ENCODE measurements at regions not wholly inside any gene's neighbourhood (a gene's known extent, or its start where the extent isn't known, plus 50 kb on each side); places are given as distances from the start of the nearest gene placed in this dataset.
A peak's percentile ranks its signal among the peaks of the same experiment; 100 is the strongest.

DNA sequence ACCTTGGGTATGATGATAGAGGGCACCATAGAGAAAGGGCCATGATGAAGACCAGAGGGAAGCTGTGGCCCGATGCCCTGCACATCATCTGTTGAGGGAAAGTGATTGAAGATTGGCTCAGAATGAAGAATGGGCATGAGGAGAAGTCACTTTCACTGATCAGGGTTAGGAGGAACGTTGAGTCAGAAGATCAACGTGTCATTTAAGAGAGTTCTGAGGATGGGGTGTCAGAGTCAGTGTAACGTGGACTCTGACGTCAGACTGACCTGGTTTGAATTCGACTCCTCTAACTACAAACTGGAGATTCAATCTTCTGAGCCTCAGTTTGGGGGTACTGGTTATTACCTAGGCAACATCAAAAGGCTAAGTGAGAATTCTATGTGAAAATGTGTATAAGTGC lies 352.6 kb downstream of the DDX10 start:
- DNase-seq (ENCODE audit: low read depth, low spot score), result no peak
- in situ Hi-C loops (cut with HindIII; ENCODE audit: low sequenced_read_pairs), result no loop called here
- TF ChIP-seq, protein P1, sequence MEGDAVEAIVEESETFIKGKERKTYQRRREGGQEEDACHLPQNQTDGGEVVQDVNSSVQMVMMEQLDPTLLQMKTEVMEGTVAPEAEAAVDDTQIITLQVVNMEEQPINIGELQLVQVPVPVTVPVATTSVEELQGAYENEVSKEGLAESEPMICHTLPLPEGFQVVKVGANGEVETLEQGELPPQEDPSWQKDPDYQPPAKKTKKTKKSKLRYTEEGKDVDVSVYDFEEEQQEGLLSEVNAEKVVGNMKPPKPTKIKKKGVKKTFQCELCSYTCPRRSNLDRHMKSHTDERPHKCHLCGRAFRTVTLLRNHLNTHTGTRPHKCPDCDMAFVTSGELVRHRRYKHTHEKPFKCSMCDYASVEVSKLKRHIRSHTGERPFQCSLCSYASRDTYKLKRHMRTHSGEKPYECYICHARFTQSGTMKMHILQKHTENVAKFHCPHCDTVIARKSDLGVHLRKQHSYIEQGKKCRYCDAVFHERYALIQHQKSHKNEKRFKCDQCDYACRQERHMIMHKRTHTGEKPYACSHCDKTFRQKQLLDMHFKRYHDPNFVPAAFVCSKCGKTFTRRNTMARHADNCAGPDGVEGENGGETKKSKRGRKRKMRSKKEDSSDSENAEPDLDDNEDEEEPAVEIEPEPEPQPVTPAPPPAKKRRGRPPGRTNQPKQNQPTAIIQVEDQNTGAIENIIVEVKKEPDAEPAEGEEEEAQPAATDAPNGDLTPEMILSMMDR (IDR thresholded peaks at IDR 0.05; ENCODE audit: low read depth, low read length), result no peak
- H3K4me3 ChIP-seq (ENCODE audit: low read depth, low read length), result no peak overlapping the region

DNA sequence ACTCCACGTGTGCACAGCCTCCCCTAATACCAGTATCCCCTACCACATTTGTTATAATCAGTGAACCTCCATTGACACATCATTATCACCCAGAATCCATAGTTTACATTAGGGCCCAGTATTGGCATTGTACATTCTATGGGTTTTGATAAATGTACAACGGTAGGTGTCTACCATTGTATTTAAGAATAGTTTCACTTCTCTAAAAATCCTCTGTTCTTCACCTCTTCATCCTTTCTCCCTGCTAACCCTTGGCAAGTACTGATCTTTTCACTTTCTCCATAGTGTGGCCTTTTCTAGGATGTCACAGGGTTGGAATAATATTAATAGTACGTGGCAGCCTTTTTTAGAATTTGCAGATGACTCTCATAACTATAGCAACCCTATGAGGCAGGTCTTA lies 353.8 kb downstream of the DDX10 start:
- H3K4me3 ChIP-seq (ENCODE audit: low read depth, low read length), result no peak overlapping the region
- TF ChIP-seq, protein P1 (IDR thresholded peaks at IDR 0.05; ENCODE audit: low read depth, low read length), result no peak
- in situ Hi-C loops (cut with HindIII; ENCODE audit: low sequenced_read_pairs), result no loop called here
- DNase-seq (ENCODE audit: low read depth, low spot score), result no peak

DNA sequence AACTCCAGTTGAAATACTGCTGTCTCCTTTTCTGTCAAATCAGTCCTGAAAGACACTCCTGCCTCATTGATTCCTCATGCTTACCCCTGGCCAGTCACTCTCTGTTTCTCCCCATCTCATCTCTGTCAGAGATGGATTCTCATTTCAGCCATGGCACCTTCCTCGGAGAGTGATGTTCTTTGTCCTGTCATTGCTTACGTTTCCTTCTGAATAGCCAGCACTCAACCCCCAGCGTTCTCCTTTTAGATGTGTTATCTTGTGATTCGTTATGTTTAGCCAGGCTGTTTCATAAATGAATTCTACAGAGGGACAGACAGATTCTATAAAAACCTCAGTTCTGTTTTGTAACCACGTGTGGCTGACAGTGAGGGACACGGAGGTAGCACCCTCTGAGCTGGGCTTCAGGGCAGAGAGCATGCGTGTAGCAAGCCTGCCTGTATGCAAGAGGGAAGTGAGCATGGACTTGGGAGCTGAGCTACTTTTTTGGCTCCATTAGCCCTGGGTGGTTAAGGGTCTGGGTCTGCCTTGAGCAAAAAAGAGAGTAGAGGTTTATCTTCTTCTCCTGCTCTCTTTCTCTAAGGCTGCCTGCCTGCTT lies 354.6 kb downstream of the DDX10 start:
- no peak overlapping the region for H3K4me3 ChIP-seq (ENCODE audit: low read depth, low read length)
- TF ChIP-seq, protein P1 (IDR thresholded peaks at IDR 0.05; ENCODE audit: low read depth, low read length), result no peak
- in situ Hi-C loops (cut with HindIII; ENCODE audit: low sequenced_read_pairs), result no loop called here
- DNase-seq (ENCODE audit: low read depth, low spot score), result no peak

DNA sequence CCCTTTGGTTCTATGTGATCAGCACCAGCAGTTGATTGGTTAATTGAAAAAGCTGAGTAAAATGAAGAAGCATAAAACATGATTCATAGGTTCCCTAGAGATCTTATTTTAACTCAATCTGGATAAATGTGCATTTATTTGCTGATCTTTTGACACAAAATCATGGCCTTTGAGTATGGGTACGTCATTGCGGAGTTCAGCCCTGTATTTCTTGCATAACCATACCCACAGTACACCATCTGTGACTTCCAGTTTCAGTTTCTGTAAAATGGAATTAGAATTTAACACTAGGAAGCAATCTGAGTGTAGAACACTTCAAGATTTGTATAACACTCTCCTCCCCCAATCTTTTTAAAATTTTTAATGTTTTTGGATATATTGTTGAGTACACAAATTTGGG lies 358.2 kb downstream of the DDX10 start:
- in situ Hi-C loops (cut with HindIII; ENCODE audit: low sequenced_read_pairs), result no loop called here
- TF ChIP-seq, protein P1 (IDR thresholded peaks at IDR 0.05; ENCODE audit: low read depth, low read length), result no peak
- no peak overlapping the region for H3K4me3 ChIP-seq (ENCODE audit: low read depth, low read length)
- DNase-seq (ENCODE audit: low read depth, low spot score), result no peak

DNA sequence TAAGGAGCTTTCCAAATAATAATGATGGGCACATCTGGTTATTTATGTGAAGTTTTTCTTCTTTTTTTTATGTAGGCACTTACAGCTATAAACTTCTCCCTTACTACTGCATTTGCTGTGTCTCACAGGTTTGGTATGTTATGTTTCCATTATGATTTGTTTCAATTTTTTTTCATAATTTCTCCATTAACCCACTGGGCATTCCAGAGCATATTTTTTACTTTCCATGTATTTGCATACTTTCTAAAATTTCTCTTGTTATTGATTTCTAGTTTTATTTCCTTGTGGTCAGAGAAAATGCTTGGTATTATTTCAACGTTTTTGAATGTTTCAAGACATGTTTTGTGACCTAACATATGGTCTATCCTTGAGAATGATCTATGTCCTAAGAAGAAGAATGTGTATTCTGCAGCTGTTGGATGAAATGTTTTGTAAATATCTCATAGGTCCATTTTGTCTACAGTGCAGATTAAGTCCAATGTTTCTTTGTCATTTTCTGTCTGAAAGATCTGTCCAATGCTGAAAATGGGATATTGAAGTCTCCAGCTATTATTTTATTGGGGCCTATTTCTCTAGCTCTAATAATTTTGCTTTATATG lies 362.1 kb downstream of the DDX10 start:
- TF ChIP-seq, protein P1 (IDR thresholded peaks at IDR 0.05; ENCODE audit: low read depth, low read length), result no peak
- DNase-seq (ENCODE audit: low read depth, low spot score), result peak; percentile 31
- H3K4me3 ChIP-seq (ENCODE audit: low read depth, low read length), result no peak overlapping the region
- in situ Hi-C loops (cut with HindIII; ENCODE audit: low sequenced_read_pairs), result no loop called here

DNA sequence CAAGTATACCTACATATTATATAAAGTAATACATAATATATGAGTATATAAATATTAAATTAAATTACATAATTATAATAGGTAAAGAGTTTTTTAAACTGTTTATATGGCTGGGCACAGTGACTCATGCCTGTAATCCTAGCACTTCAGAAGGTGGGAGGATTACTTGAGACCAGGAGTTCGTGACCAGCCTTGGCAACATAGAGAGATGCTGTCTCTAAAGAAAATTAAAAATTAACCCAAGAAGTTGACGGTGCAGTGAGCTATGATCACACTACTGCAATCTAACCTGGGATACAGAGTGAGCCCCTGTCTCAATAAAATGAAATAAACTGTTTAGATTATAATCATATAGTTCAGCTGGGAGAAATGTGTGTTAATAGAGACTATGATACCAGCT lies 363.0 kb downstream of the DDX10 start:
- no peak overlapping the region for H3K4me3 ChIP-seq (ENCODE audit: low read depth, low read length)
- TF ChIP-seq, protein P1 (IDR thresholded peaks at IDR 0.05; ENCODE audit: low read depth, low read length), result no peak
- in situ Hi-C loops (cut with HindIII; ENCODE audit: low sequenced_read_pairs), result no loop called here
- DNase-seq (ENCODE audit: low read depth, low spot score), result no peak
